Gastrocnemius medialis (tissue), 4 donors: ENCODE measurements at regions not wholly inside any gene's neighbourhood (a gene's known extent, or its start where the extent isn't known, plus 50 kb on each side); places are given as distances from the start of the nearest gene placed in this dataset.

Experiments
- ATAC-seq, 2 donors: fragments of 150-250 bp; one replicate each; pipeline ENCODE4 v1.9.1; 2016
- DNase-seq, 2 donors: peaks; one replicate each; pipeline ENCODE4 v3.0.0-alpha.2; 2019
- H3K27ac ChIP-seq, 4 donors: fragments of 200-600 bp; sonication (generic); 1 replicate in 1 of 4; 2 replicates in 3 of 4; pipeline ENCODE4 v1.5.1; 2016 to 2018; ENCODE audit warnings: mild to moderate bottlenecking in 2 of 4, moderate library complexity in 1 of 4
- H3K27me3 ChIP-seq, 3 donors: fragments of 200-600 bp; sonication (generic) in 2 of 3; 1 replicate in 1 of 3; 2 replicates in 2 of 3; pipeline versions ENCODE4 v1.5.1 to v1.6.0; 2016 to 2019; ENCODE audit warnings: mild to moderate bottlenecking in 1 of 3, moderate library complexity in 1 of 3
- H3K36me3 ChIP-seq, 2 donors: fragments of 200-600 bp; sonication (generic) in 1 of 2; one replicate each; pipeline ENCODE4 v1.5.1; 2017 to 2018
- H3K4me1 ChIP-seq, 2 donors: fragments of 200-600 bp; sonication (generic) in 1 of 2; one replicate each; pipeline ENCODE4 v1.5.1; 2016 to 2017; ENCODE audit warnings: mild to moderate bottlenecking in 2 of 2
- H3K4me3 ChIP-seq, 4 donors: fragments of 200-600 bp; sonication (generic) in 3 of 4; 1 replicate in 1 of 4; 2 replicates in 3 of 4; pipeline ENCODE4 v1.5.1; 2016 to 2019; ENCODE audit warnings: mild to moderate bottlenecking in 2 of 4
- H3K9me3 ChIP-seq, 3 donors: fragments of 200-600 bp; sonication (generic) in 2 of 3; 1 replicate in 1 of 3; 2 replicates in 2 of 3; pipeline ENCODE4 v1.5.1; 2016 to 2019
- POLR2A ChIP-seq, 2 donors: fragments of 450-650 bp; IDR thresholded peaks; one replicate each; pipeline ENCODE4 v1.6.1; 2017; ENCODE audit warnings: antibody characterized with exemption in 2 of 2, mild to moderate bottlenecking in 2 of 2, moderate library complexity in 2 of 2
- in situ Hi-C, 4 donors: fragments of 200-750 bp; cut with MboI; loops; one replicate each; pipeline versions ENCODE4 v1.15.0 to v1.8.0; 2017; ENCODE audit warnings: low sequenced_read_pairs in 4 of 4
- intact Hi-C: fragments of 100-400 bp; cut with DNase I; formaldehyde crosslinking; loops from one replicate; pipeline ENCODE4 v1.15.1; 2023; ENCODE audit warnings: low total_unique reads
- TF ChIP-seq, protein P1 (sequence below), 5 experiments: fragments of 450-650 bp in 3 of 5; fragments of 200-600 bp in 2 of 5; sonication (generic) in 2 of 5; IDR thresholded peaks in 4 of 5; conservative IDR thresholded peaks in 1 of 5; 1 replicate in 4 of 5; 2 replicates in 1 of 5; pipeline ENCODE4 v1.5.1; 2016 to 2019; ENCODE audit warnings: antibody characterized with exemption in 5 of 5, mild to moderate bottlenecking in 3 of 5, moderate library complexity in 3 of 5

DNA sequence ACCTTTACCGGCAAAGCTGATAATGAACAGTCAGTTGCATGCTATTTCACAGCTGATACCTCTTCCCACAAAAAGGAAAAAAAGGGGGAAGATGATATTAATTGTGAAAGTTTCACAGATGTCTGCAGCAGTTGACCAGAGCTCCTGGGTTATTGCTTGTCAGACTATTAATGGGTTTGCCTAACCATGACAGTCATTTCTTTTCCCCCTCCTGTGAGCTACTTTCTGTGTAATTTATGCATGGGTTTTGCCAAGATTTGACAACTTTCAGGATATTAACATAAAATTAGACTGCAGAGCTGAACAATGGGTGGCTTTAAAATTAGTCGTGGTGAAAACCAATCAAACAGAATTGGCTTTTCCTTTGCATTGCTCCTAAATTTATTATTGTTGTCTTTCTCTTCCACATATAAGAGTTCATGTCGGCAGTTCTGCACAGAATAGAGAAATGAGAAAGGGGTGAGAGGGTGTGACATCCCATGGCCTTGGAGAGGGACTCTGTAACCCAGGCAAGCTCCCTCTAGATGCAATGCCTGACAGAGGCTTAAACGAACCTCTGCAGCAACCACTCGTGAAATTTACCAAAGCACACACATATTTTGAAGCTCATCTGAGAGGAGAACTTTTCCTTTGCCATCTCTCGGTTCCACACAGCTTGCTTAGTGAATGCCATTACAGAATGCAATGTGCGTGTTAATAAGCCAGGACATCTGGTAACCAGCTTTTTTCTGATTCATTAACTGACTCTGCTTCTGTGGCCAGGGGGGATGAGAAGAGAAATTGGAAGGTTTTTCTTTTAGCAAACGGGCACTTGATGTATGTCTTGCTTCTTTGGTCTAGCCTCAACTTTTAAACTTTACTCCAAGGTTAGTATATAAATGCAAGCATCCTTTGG is 82.2 kb upstream of the ITGA4 start:
- DNase-seq (no peak), ATAC-seq (no peak)
- Histone ChIP-seq H3K27me3 (no peaks in the 10 kb centered on the region), H3K36me3 (no peaks in the 10 kb centered on the region), H3K4me3 (no peak overlapping the region), H3K4me1 (no peaks in the 10 kb centered on the region), H3K9me3 (no peaks in the 10 kb centered on the region), H3K27ac (no peak overlapping the region)
- TF ChIP-seq POLR2A (IDR thresholded peaks at IDR 0.05): no peak
- TF ChIP-seq, protein P1, sequence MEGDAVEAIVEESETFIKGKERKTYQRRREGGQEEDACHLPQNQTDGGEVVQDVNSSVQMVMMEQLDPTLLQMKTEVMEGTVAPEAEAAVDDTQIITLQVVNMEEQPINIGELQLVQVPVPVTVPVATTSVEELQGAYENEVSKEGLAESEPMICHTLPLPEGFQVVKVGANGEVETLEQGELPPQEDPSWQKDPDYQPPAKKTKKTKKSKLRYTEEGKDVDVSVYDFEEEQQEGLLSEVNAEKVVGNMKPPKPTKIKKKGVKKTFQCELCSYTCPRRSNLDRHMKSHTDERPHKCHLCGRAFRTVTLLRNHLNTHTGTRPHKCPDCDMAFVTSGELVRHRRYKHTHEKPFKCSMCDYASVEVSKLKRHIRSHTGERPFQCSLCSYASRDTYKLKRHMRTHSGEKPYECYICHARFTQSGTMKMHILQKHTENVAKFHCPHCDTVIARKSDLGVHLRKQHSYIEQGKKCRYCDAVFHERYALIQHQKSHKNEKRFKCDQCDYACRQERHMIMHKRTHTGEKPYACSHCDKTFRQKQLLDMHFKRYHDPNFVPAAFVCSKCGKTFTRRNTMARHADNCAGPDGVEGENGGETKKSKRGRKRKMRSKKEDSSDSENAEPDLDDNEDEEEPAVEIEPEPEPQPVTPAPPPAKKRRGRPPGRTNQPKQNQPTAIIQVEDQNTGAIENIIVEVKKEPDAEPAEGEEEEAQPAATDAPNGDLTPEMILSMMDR (IDR thresholded peaks at IDR 0.05 in 4 of 5, conservative IDR thresholded peaks at IDR 0.05 in 1 of 5): no peak
- intact Hi-C loops (no loop called here), in situ Hi-C loops (no loop called here)

DNA sequence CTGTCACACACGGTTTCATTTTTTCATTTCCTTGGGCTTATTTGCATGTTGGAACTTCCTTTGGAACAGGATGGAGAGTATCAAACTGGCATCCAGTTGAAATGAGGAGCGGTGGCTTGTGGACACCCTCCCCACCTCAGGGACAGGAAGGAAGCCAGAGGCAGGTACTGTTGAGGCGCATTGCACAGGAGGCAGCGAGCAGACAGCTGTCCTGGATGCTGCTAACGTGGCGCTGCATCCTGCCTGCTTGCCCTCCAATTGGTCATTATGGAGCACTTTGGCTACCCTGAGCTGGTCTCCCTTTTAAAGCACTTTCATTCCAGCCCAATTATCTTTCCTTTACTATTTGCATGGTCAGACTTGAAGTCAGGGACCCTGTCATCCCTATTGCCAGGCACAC is 80.7 kb upstream of the ITGA4 start:
- Histone ChIP-seq H3K4me1 (no peaks in the 10 kb centered on the region), H3K27ac (no peak overlapping the region), H3K9me3 (no peaks in the 10 kb centered on the region), H3K27me3 (no peaks in the 10 kb centered on the region), H3K4me3 (no peak overlapping the region), H3K36me3 (no peaks in the 10 kb centered on the region)
- ATAC-seq (no peak), DNase-seq (no peak)
- TF ChIP-seq, protein P1 (IDR thresholded peaks at IDR 0.05 in 4 of 5, conservative IDR thresholded peaks at IDR 0.05 in 1 of 5): no peak
- no peak for TF ChIP-seq POLR2A (IDR thresholded peaks at IDR 0.05)
- in situ Hi-C loops: no loop called here
- intact Hi-C loops: no loop called here

DNA sequence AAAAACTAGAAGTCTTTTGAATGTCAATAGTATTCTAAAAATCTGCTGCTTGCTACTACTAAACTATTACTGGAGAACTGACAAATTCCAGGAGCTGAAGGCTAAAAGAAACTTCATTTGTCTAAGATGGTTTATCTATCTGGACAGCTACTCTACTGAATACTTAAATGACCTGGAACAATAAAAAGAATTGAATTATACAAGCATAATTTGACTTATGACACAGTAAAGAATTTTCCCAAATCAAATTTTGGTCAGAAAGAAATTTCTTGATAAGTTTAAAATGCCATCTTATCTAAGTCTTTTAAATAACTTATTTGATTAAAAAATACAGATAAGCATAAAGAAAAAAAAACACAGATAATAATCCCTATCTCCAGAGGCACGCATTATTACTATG is 80.2 kb upstream of the ITGA4 start:
- no peak overlapping the region for H3K4me3 ChIP-seq
- no peaks in the 10 kb centered on the region for H3K9me3 ChIP-seq
- TF ChIP-seq POLR2A (IDR thresholded peaks at IDR 0.05): no peak
- TF ChIP-seq, protein P1 (IDR thresholded peaks at IDR 0.05 in 4 of 5, conservative IDR thresholded peaks at IDR 0.05 in 1 of 5): no peak
- H3K27me3 ChIP-seq: no peaks in the 10 kb centered on the region
- H3K36me3 ChIP-seq: no peaks in the 10 kb centered on the region
- DNase-seq (no peak), ATAC-seq (no peak)
- in situ Hi-C loops (no loop called here), intact Hi-C loops (no loop called here)
- H3K27ac ChIP-seq: no peak overlapping the region
- H3K4me1 ChIP-seq: no peaks in the 10 kb centered on the region

DNA sequence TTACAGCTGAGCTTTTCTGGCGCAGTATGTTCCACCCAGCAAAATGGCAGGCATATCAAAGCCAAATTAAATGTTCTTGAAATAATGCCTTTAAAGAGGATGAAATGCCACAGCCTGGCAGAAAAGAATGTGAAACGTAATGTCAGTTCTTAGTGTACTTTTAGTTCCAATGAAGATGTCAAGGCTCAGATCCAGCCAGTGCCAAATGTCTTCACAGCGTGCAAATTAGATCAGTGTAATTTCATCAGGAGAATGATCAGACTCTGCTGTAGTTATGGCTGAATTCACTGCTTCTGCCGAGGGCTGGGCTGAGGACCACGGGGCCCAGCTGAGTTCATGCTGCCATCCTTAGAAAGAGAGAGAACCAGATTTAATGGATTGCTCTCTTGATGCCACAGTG is 78.7 kb upstream of the ITGA4 start:
- H3K27me3 ChIP-seq: no peaks in the 10 kb centered on the region
- TF ChIP-seq POLR2A (IDR thresholded peaks at IDR 0.05): no peak
- TF ChIP-seq, protein P1 (IDR thresholded peaks at IDR 0.05 in 4 of 5, conservative IDR thresholded peaks at IDR 0.05 in 1 of 5): no peak
- DNase-seq: no peak
- no peaks in the 10 kb centered on the region for H3K9me3 ChIP-seq
- intact Hi-C loops: no loop called here
- H3K36me3 ChIP-seq: no peaks in the 10 kb centered on the region
- in situ Hi-C loops: no loop called here
- ATAC-seq: no peak
- no peaks in the 10 kb centered on the region for H3K4me1 ChIP-seq
- H3K4me3 ChIP-seq: no peak overlapping the region
- no peak overlapping the region for H3K27ac ChIP-seq
